ENCODE measurements at regions not wholly inside any gene's neighbourhood (a gene's known extent, or its start where the extent isn't known, plus 50 kb on each side); places are given as distances from the start of the nearest gene placed in this dataset.
"Not testable (repeated sequence)": the region's sequence is repeated elsewhere in the genome, so short reads cannot be mapped to it uniquely, and the experiment has no call there.

GRCh38 chr12:24349051-24349799, 399.8 kb upstream of the SOX5 start:
- Histone ChIP-seq H3K4me3 (no peak overlapping the region), H3K9me3 (no peaks in the 10 kb centered on the region), H3K36me3 (no peaks in the 10 kb centered on the region), H3K27ac (no peak overlapping the region), H3K4me1 (no peaks in the 10 kb centered on the region), H3K27me3 (no peaks in the 10 kb centered on the region)
- DNase-seq: no peak
- intact Hi-C loops (cut with DNase I; ENCODE audit: low total_unique reads): no loop called here
- no peak for TF ChIP-seq CTCF (IDR thresholded peaks at IDR 0.05)

DNA sequence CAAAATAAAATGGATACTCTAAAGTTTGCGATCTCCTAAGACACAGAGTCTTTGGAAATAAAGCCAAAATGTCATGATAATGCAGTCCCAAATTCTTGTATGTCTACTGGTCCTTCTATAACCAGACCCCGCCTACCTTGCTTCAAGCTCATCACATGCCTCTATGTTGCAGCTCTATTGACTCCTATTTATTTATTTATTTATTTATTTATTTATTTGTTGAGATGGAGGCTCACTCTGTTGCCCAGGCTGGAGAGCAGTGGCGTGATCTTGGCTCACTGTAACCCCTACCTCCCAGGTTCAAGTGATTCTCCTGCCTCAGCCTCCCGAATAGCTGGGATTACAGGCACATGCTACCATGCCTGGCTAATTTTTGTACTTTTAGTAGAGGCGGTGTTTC, 398.7 kb upstream of the SOX5 start:
- H3K4me1 ChIP-seq; H3K27ac ChIP-seq; DNase-seq; H3K4me3 ChIP-seq; H3K36me3 ChIP-seq; intact Hi-C loops (cut with DNase I; ENCODE audit: low total_unique reads); H3K9me3 ChIP-seq; H3K27me3 ChIP-seq: not testable (repeated sequence)

GRCh38 chr12:24328261-24328660, 378.8 kb upstream of the SOX5 start:
- no peak for TF ChIP-seq CTCF (IDR thresholded peaks at IDR 0.05)
- Histone ChIP-seq H3K9me3 (no peaks in the 10 kb centered on the region), H3K4me3 (no peak overlapping the region), H3K27me3 (no peaks in the 10 kb centered on the region), H3K27ac (no peak overlapping the region), H3K4me1 (peaks cover 0 to 10% (median 2%) of the 10 kb centered on the region in 4 donors), H3K36me3 (no peaks in the 10 kb centered on the region)
- intact Hi-C loops (cut with DNase I; ENCODE audit: low total_unique reads): no loop called here
- DNase-seq: no peak

DNA sequence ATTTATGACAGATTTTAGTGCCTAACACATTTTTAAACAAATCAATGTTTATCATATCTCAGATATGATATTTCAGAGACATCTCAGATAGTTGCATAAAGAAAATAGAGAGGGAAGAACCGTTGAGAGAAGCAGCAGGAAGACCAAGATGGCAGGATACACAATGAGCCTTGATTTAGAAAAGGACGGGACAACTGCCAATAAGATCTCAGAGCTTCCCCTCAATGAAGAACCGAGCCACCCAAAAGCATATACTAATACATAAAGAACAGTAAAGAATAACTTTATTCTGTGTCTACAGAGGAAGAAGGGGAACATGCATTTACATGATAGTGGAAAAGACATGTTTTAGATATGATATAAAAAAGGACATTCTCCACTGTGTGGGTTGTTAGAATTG, 375.9 kb upstream of the SOX5 start:
- Histone ChIP-seq H3K9me3 (no peaks in the 10 kb centered on the region), H3K27ac (no peak overlapping the region), H3K27me3 (no peaks in the 10 kb centered on the region), H3K4me1 (peaks cover 0 to 10% (median 2%) of the 10 kb centered on the region in 4 donors), H3K4me3 (no peak overlapping the region), H3K36me3 (no peaks in the 10 kb centered on the region)
- intact Hi-C loops (cut with DNase I; ENCODE audit: low total_unique reads): no loop called here
- no peak for DNase-seq
- no peak for TF ChIP-seq CTCF (IDR thresholded peaks at IDR 0.05)

- no peak overlapping the region for H3K4me3 ChIP-seq
- no peak for DNase-seq
- H3K27ac ChIP-seq: no peak overlapping the region
- intact Hi-C loops (cut with DNase I; ENCODE audit: low total_unique reads): no loop called here
- H3K4me1 ChIP-seq: no peaks in the 10 kb centered on the region
- TF ChIP-seq CTCF (IDR thresholded peaks at IDR 0.05): no peak
- no peaks in the 10 kb centered on the region for H3K9me3 ChIP-seq
- no peaks in the 10 kb centered on the region for H3K27me3 ChIP-seq
- H3K36me3 ChIP-seq: no peaks in the 10 kb centered on the region
Measured at GRCh38 chr12:24307716-24308335, 358.4 kb upstream of the SOX5 start.

- Histone ChIP-seq H3K36me3 (no peaks in the 10 kb centered on the region), H3K4me1 (no peaks in the 10 kb centered on the region), H3K27ac (no peak overlapping the region), H3K27me3 (no peaks in the 10 kb centered on the region), H3K9me3 (no peaks in the 10 kb centered on the region), H3K4me3 (no peak overlapping the region)
- intact Hi-C loops (cut with DNase I; ENCODE audit: low total_unique reads): no loop called here
- no peak for TF ChIP-seq CTCF (IDR thresholded peaks at IDR 0.05)
- DNase-seq: no peak
Measured at GRCh38 chr12:24307153-24307552, 357.7 kb upstream of the SOX5 start.
